GM23338 (cell line): ENCODE measurements at regions not wholly inside any gene's neighbourhood (a gene's known extent, or its start where the extent isn't known, plus 50 kb on each side); places are given as distances from the start of the nearest gene placed in this dataset.

Experiments
- ATAC-seq: fragments of 200-7000 bp; cut with Tn5 transposase; 3 replicates; pipeline ENCODE4 v1.9.1; 2020
- DNase-seq: peaks from one replicate; pipeline ENCODE4 v3.0.0-alpha.2; 2015; ENCODE audit warnings: low spot score
- H2AFZ ChIP-seq: fragments of 200-600 bp; sonication (generic); 2 replicates; pipeline ENCODE4 v1.8.0; 2016; ENCODE audit warnings: antibody characterized with exemption, mild to moderate bottlenecking, moderate library complexity
- H3F3A ChIP-seq: fragments of 200-600 bp; sonication (generic); replicated peaks from 2 replicates; pipeline ENCODE4 v1.8.0; 2017; ENCODE audit warnings: antibody characterized with exemption, mixed run types, low read depth
- H3K27ac ChIP-seq: fragments of 200-600 bp; sonication (generic); 2 replicates; pipeline ENCODE4 v1.6.1; 2016; ENCODE audit warnings: low read depth
- H3K27me3 ChIP-seq: fragments of 200-600 bp; sonication (generic); 2 replicates; pipeline ENCODE4 v1.8.0; 2016; ENCODE audit warnings: mild to moderate bottlenecking, mixed run types, moderate library complexity; ENCODE audit not compliant: insufficient read depth
- H3K36me3 ChIP-seq: fragments of 200-600 bp; sonication (generic); 2 replicates; pipeline ENCODE4 v1.8.0; 2016; ENCODE audit warnings: mild to moderate bottlenecking; ENCODE audit not compliant: insufficient read depth
- H3K4me1 ChIP-seq: fragments of 200-600 bp; sonication (generic); 2 replicates; pipeline ENCODE4 v1.8.0; 2016; ENCODE audit warnings: mild to moderate bottlenecking, moderate library complexity; ENCODE audit not compliant: insufficient read depth
- H3K4me2 ChIP-seq: fragments of 200-600 bp; sonication (generic); 2 replicates; pipeline ENCODE4 v1.7.1; 2017; ENCODE audit warnings: mixed run types
- H3K4me3 ChIP-seq: fragments of 200-600 bp; sonication (generic); 2 replicates; pipeline ENCODE4 v1.6.1; 2016; ENCODE audit warnings: mixed run types
- H3K79me2 ChIP-seq: fragments of 200-600 bp; sonication (generic); replicated peaks from 2 replicates; pipeline ENCODE4 v1.8.0; 2017; ENCODE audit warnings: mild to moderate bottlenecking; ENCODE audit not compliant: insufficient read depth
- H3K9me2 ChIP-seq: fragments of 200-600 bp; sonication (generic); 2 replicates; pipeline ENCODE4 v1.8.0; 2017; ENCODE audit not compliant: insufficient read depth
- H4K20me1 ChIP-seq: fragments of 200-600 bp; sonication (generic); replicated peaks from 2 replicates; pipeline ENCODE4 v1.8.0; 2017; ENCODE audit warnings: mild to moderate bottlenecking; ENCODE audit not compliant: insufficient read depth
- H3K27ac Mint-ChIP-seq: 2 replicates; pipeline ENCODE4 v1.8.0; 2020; ENCODE audit warnings: inconsistent platforms, mild to moderate bottlenecking, moderate library complexity, mixed read lengths
- H3K27me3 Mint-ChIP-seq: 3 replicates; pipeline ENCODE4 v1.8.0; 2022; ENCODE audit warnings: low read depth, mild to moderate bottlenecking, moderate library complexity, mixed read lengths, inconsistent platforms; ENCODE audit not compliant: insufficient read depth, poor library complexity
- H3K36me3 Mint-ChIP-seq: 3 replicates; pipeline ENCODE4 v1.8.0; 2021; ENCODE audit warnings: low read depth, mild to moderate bottlenecking, inconsistent platforms, moderate library complexity, mixed read lengths
- H3K4me1 Mint-ChIP-seq: 3 replicates; pipeline ENCODE4 v1.8.0; 2020; ENCODE audit warnings: mild to moderate bottlenecking, inconsistent platforms, mixed read lengths
- H3K4me3 Mint-ChIP-seq: 3 replicates; pipeline ENCODE4 v1.8.0; 2021; ENCODE audit warnings: moderate library complexity, mild to moderate bottlenecking, inconsistent platforms, mixed read lengths
- H3K9me3 Mint-ChIP-seq: 3 replicates; pipeline ENCODE4 v1.8.0; 2020; ENCODE audit warnings: moderate library complexity, mild to moderate bottlenecking, inconsistent platforms, mixed read lengths
- CREB1 ChIP-seq: fragments of 250-450 bp; sonication (Bioruptor Pico); IDR thresholded peaks from 2 replicates; pipeline ENCODE4 v1.5.0; 2020; ENCODE audit warnings: low read depth, mild to moderate bottlenecking, moderate library complexity
- CTCF ChIP-seq, 2 experiments: fragments of 200-600 bp in 1 of 2; sonication (generic) in 1 of 2; conservative IDR thresholded peaks; 2 replicates each; pipeline versions ENCODE4 v1.5.1 to v1.6.1; 2016 to 2017; ENCODE audit warnings: antibody characterized with exemption in 2 of 2, low read depth in 2 of 2, mild to moderate bottlenecking in 2 of 2, moderate library complexity in 1 of 2
- ETS1 ChIP-seq: IDR thresholded peaks from 2 replicates; pipeline ENCODE4 v1.6.1; 2016; ENCODE audit warnings: antibody characterized with exemption
- EZH2 ChIP-seq: fragments of 200-600 bp; sonication (generic); IDR thresholded peaks from one replicate; pipeline ENCODE4 v1.8.0; 2017; ENCODE audit warnings: antibody characterized with exemption, mild to moderate bottlenecking, low read depth; ENCODE audit not compliant: unreplicated experiment
- EZH2phosphoT487 ChIP-seq: fragments of 200-600 bp; sonication (generic); IDR thresholded peaks from one replicate; pipeline ENCODE4 v1.8.1; 2018; ENCODE audit warnings: antibody characterized with exemption; ENCODE audit not compliant: unreplicated experiment
- JUNB ChIP-seq: IDR thresholded peaks from one replicate; pipeline ENCODE4 v1.6.1; 2016; ENCODE audit warnings: antibody characterized with exemption; ENCODE audit not compliant: unreplicated experiment
- NANOG ChIP-seq: IDR thresholded peaks from 2 replicates; pipeline ENCODE4 v1.6.1; 2016; ENCODE audit warnings: antibody characterized with exemption, borderline replicate concordance
- POLR2AphosphoS5 ChIP-seq: IDR thresholded peaks from 2 replicates; pipeline ENCODE4 v1.6.1; 2016; ENCODE audit warnings: antibody characterized with exemption, low read depth
- REST ChIP-seq: IDR thresholded peaks from one replicate; pipeline ENCODE4 v1.6.1; 2018; ENCODE audit warnings: antibody characterized with exemption; ENCODE audit not compliant: unreplicated experiment
- STAT1 ChIP-seq: IDR thresholded peaks from one replicate; pipeline ENCODE4 v1.6.1; 2016; ENCODE audit warnings: antibody characterized with exemption; ENCODE audit not compliant: unreplicated experiment
- ZNF114 ChIP-seq: fragments of 250-450 bp; sonication (Bioruptor Pico); IDR thresholded peaks from 2 replicates; pipeline ENCODE4 v1.5.0; 2020; ENCODE audit warnings: mild to moderate bottlenecking, moderate library complexity
- ZNF331 ChIP-seq: fragments of 250-450 bp; sonication (Bioruptor Pico); IDR thresholded peaks from 2 replicates; pipeline ENCODE4 v1.5.0; 2020; ENCODE audit warnings: low read depth, mild to moderate bottlenecking, moderate library complexity
- ZNF462 ChIP-seq: fragments of 250-450 bp; sonication (Bioruptor Pico); IDR thresholded peaks from 2 replicates; pipeline ENCODE4 v1.5.0; 2020; ENCODE audit warnings: mild to moderate bottlenecking, moderate library complexity

GRCh38 chr7:25802473-25802872 lies 349.5 kb upstream of the NFE2L3 start:
- no peak for TF ChIP-seq CTCF (conservative IDR thresholded peaks at IDR 0.05; ENCODE audit: low read depth in 2 of 2)
- no peak for TF ChIP-seq EZH2phosphoT487
- no peak for TF ChIP-seq STAT1
- no peak for TF ChIP-seq POLR2AphosphoS5
- no peak for TF ChIP-seq EZH2
- TF ChIP-seq JUNB, result no peak
- no peak for TF ChIP-seq ETS1
- no peak for TF ChIP-seq CREB1
- no peak for TF ChIP-seq ZNF331 (CRISPR knock-in tag)
- no peak for TF ChIP-seq NANOG
- TF ChIP-seq ZNF462 (CRISPR knock-in tag), result no peak
- TF ChIP-seq REST, result no peak
- TF ChIP-seq ZNF114 (CRISPR knock-in tag), result no peak
- H3K27ac ChIP-seq, result no peak overlapping the region
- H3K27ac Mint-ChIP-seq, result no peak overlapping the region
- no peaks in the 10 kb centered on the region for H4K20me1 ChIP-seq
- DNase-seq (no peak), ATAC-seq (no peak)
- H3K27me3 Mint-ChIP-seq, result no peaks in the 10 kb centered on the region
- no peak overlapping the region for H3K4me3 Mint-ChIP-seq
- H3K36me3 ChIP-seq, result no peaks in the 10 kb centered on the region
- H3K36me3 Mint-ChIP-seq, result no peaks in the 10 kb centered on the region
- no peak overlapping the region for H3K4me2 ChIP-seq
- no peaks in the 10 kb centered on the region for H3K27me3 ChIP-seq
- H3K79me2 ChIP-seq, result no peaks in the 10 kb centered on the region
- no peaks in the 10 kb centered on the region for H3K4me1 ChIP-seq
- H3K4me1 Mint-ChIP-seq, result no peaks in the 10 kb centered on the region
- no peaks in the 10 kb centered on the region; the same call in 2 of the 3 replicates for H3K9me3 Mint-ChIP-seq
- H3F3A ChIP-seq, result no peaks in the 10 kb centered on the region
- H2AFZ ChIP-seq, result no peak overlapping the region
- H3K9me2 ChIP-seq, result no peaks in the 10 kb centered on the region; the same call in 1 of the 2 replicates
- no peak overlapping the region for H3K4me3 ChIP-seq
